Peyer's patch (tissue), 4 donors: ENCODE measurements at regions not wholly inside any gene's neighbourhood (a gene's known extent, or its start where the extent isn't known, plus 50 kb on each side); places are given as distances from the start of the nearest gene placed in this dataset.

ENCODE experiments used
- DNase-seq, 3 donors: peaks; one replicate each; pipeline ENCODE4 v3.0.0-alpha.2; 2017 to 2019
- H3K27ac ChIP-seq, 4 donors: fragments of 200-600 bp; sonication (generic); one replicate each; pipeline ENCODE4 v1.5.1; 2016 to 2019
- H3K27me3 ChIP-seq, 2 donors: fragments of 200-600 bp; sonication (generic); one replicate each; pipeline ENCODE4 v1.5.1; 2019
- H3K36me3 ChIP-seq, 3 donors: fragments of 200-600 bp; sonication (generic); one replicate each; pipeline ENCODE4 v1.5.1; 2016 to 2019
- H3K4me1 ChIP-seq, 4 donors: fragments of 200-600 bp; sonication (generic); one replicate each; pipeline ENCODE4 v1.5.1; 2016 to 2019
- H3K4me3 ChIP-seq, 4 donors: fragments of 200-600 bp; sonication (generic); 1 replicate in 3 of 4; 2 replicates in 1 of 4; pipeline ENCODE4 v1.5.1; 2016 to 2019; ENCODE audit warnings: mild to moderate bottlenecking in 1 of 4
- H3K9me3 ChIP-seq, 4 donors: fragments of 200-600 bp; sonication (generic); one replicate each; pipeline ENCODE4 v1.5.1; 2016 to 2019; ENCODE audit warnings: mild to moderate bottlenecking in 1 of 4
- CTCF ChIP-seq, 6 experiments: fragments of 450-650 bp in 4 of 6; fragments of 200-600 bp in 2 of 6; sonication (generic) in 1 of 6; IDR thresholded peaks; one replicate each; pipeline ENCODE4 v1.5.1; 2017 to 2019; ENCODE audit warnings: antibody characterized with exemption in 6 of 6, mild to moderate bottlenecking in 3 of 6, moderate library complexity in 1 of 6
- POLR2A ChIP-seq, 2 donors: fragments of 450-650 bp; IDR thresholded peaks; one replicate each; pipeline ENCODE4 v1.5.1; 2017; ENCODE audit warnings: antibody characterized with exemption in 2 of 2, mild to moderate bottlenecking in 2 of 2, moderate library complexity in 2 of 2

GRCh38 chr5:89628876-89629635 is 746.1 kb upstream of the MEF2C start:
- Histone ChIP-seq H3K27ac (no peak overlapping the region), H3K4me1 (no peaks in the 10 kb centered on the region), H3K9me3 (no peaks in the 10 kb centered on the region), H3K4me3 (no peak overlapping the region), H3K36me3 (no peaks in the 10 kb centered on the region), H3K27me3 (no peaks in the 10 kb centered on the region)
- DNase-seq = no peak
- TF ChIP-seq POLR2A (IDR thresholded peaks at IDR 0.05) (no peak), CTCF (IDR thresholded peaks at IDR 0.05) (no peak)

DNA sequence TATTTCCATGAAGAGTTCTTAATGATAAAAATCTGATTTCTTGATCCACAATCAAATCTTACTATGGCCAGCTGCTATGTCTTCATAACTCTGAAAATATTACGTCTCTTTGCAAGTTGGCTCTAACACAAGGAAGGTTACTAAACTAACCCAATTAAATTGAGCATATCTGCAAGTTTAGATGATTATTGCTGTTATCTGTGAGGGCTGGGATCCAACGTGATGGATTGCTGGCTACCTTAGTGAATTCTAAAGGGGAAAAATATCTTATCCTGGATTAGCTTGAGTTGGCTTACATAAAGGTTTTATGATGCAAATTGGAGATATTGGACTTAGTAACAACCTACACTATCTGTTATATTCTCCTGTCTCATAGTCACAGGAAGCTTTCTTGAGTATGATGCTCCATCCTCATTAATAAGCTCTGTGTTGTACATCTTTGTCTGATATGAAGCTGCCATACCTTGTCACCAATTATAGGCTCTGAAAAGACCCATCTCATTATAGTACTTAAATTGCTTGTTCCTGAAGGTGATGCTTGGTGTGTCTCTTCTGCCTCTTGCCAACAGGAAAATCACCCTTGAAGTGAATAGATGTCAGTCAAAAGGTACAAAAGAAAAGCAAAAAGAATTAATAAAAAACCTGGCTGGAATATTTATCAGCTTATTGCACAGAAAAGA is 733.0 kb upstream of the MEF2C start:
- Histone ChIP-seq H3K27ac (no peak overlapping the region), H3K27me3 (no peaks in the 10 kb centered on the region), H3K9me3 (no peaks in the 10 kb centered on the region), H3K36me3 (no peaks in the 10 kb centered on the region), H3K4me1 (no peaks in the 10 kb centered on the region), H3K4me3 (no peak overlapping the region)
- DNase-seq = no peak
- TF ChIP-seq POLR2A (IDR thresholded peaks at IDR 0.05) = no peak
- TF ChIP-seq CTCF (IDR thresholded peaks at IDR 0.05) = no peak

DNA sequence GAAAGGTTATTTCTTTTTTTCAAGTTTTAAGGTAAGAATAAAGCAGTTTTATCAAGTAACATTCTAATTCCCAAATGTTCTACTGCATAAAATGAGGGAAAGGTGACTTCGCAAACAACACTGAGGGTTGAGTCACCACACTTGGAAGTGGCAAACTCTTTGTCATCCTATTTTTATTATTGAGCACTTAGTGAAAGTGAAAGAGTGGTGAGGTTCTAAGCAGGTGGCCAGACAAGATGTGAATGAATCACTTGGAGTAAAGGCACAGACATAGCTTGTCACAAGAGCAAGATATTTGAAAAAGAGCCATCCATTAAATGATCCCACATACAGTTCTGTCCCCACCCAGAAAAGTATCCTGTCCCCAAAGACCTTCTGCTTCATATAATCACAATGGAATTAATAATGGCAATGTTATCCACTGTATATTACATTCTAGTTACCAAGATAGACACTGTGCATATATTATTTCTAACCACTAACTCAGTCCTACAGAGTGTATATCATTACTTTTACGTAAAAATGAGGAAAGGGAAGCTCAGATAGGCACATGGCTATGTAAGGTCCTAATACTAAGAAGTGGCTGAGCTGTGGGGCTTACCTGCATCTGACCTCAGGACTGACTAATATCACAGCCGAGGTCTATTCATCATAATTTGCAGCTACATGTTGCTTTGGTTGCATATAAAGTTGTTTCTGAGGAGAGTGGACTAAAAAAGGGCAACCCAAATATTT is 730.4 kb upstream of the MEF2C start:
- Histone ChIP-seq H3K27me3 (no peaks in the 10 kb centered on the region), H3K27ac (no peak overlapping the region), H3K4me3 (no peak overlapping the region), H3K4me1 (no peaks in the 10 kb centered on the region), H3K36me3 (no peaks in the 10 kb centered on the region), H3K9me3 (no peaks in the 10 kb centered on the region)
- DNase-seq = no peak
- TF ChIP-seq POLR2A (IDR thresholded peaks at IDR 0.05) (no peak), CTCF (IDR thresholded peaks at IDR 0.05) (no peak)

- Histone ChIP-seq H3K9me3 (no peaks in the 10 kb centered on the region), H3K36me3 (no peaks in the 10 kb centered on the region), H3K27ac (no peak overlapping the region), H3K4me3 (no peak overlapping the region), H3K4me1 (no peaks in the 10 kb centered on the region), H3K27me3 (no peaks in the 10 kb centered on the region)
- no peak for DNase-seq
- TF ChIP-seq CTCF (IDR thresholded peaks at IDR 0.05) (no peak), POLR2A (IDR thresholded peaks at IDR 0.05) (no peak)
Observed at GRCh38 chr5:89606939-89607534, 724.1 kb upstream of the MEF2C start.

DNA sequence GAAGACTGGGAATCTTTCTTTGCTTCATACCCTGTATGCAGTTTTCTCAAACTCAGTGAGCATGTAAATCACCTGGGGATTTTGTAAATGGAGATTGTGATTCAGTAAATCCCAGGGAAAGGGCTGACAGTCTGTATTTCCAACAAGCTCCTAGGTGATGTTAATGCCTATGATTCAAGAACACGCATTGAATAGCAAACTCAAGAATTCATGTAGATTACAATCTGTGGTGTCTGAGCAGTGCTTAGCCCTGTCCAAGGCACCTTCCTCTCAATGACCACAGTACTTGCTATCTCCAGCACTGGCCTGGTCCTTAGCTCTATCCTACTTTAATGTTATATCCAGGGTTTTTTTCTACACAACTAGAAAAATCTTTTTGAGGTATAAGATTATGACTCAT is 721.4 kb upstream of the MEF2C start:
- Histone ChIP-seq H3K4me1 (no peaks in the 10 kb centered on the region), H3K36me3 (no peaks in the 10 kb centered on the region), H3K27me3 (no peaks in the 10 kb centered on the region), H3K9me3 (no peaks in the 10 kb centered on the region), H3K4me3 (no peak overlapping the region), H3K27ac (no peak overlapping the region)
- DNase-seq = no peak
- TF ChIP-seq CTCF (IDR thresholded peaks at IDR 0.05) (no peak), POLR2A (IDR thresholded peaks at IDR 0.05) (no peak)
